Glutamatergic neuron (in vitro differentiated cells): ENCODE measurements at regions not wholly inside any gene's neighbourhood (a gene's known extent, or its start where the extent isn't known, plus 50 kb on each side); places are given as distances from the start of the nearest gene placed in this dataset.

Experiments
- DNase-seq: peaks from one replicate; pipeline ENCODE4 v3.0.0; 2022
- H3K27ac Mint-ChIP-seq: one replicate; pipeline ENCODE4 v1.8.0; 2020; ENCODE audit warnings: mild to moderate bottlenecking, mixed read lengths, inconsistent platforms; ENCODE audit not compliant: unreplicated experiment
- H3K27me3 Mint-ChIP-seq: one replicate; pipeline ENCODE4 v1.8.0; 2020; ENCODE audit warnings: mild to moderate bottlenecking, moderate library complexity, mixed read lengths, inconsistent platforms; ENCODE audit not compliant: unreplicated experiment
- H3K36me3 Mint-ChIP-seq: one replicate; pipeline ENCODE4 v1.8.0; 2020; ENCODE audit warnings: mild to moderate bottlenecking, mixed read lengths, inconsistent platforms; ENCODE audit not compliant: unreplicated experiment
- H3K4me1 Mint-ChIP-seq: one replicate; pipeline ENCODE4 v1.8.0; 2020; ENCODE audit warnings: mild to moderate bottlenecking, low read depth, mixed read lengths, inconsistent platforms; ENCODE audit not compliant: unreplicated experiment
- H3K4me3 Mint-ChIP-seq: one replicate; pipeline ENCODE4 v1.8.0; 2020; ENCODE audit warnings: mild to moderate bottlenecking, mixed read lengths, inconsistent platforms; ENCODE audit not compliant: unreplicated experiment
- H3K9me3 Mint-ChIP-seq: one replicate; pipeline ENCODE4 v1.8.0; 2020; ENCODE audit warnings: mild to moderate bottlenecking, moderate library complexity, mixed read lengths, inconsistent platforms; ENCODE audit not compliant: unreplicated experiment
- CTCF ChIP-seq: fragments of 200-600 bp; sonication (generic); IDR thresholded peaks from one replicate; pipeline ENCODE4 v1.5.0; 2021; ENCODE audit not compliant: partially characterized antibody, unreplicated experiment

DNA sequence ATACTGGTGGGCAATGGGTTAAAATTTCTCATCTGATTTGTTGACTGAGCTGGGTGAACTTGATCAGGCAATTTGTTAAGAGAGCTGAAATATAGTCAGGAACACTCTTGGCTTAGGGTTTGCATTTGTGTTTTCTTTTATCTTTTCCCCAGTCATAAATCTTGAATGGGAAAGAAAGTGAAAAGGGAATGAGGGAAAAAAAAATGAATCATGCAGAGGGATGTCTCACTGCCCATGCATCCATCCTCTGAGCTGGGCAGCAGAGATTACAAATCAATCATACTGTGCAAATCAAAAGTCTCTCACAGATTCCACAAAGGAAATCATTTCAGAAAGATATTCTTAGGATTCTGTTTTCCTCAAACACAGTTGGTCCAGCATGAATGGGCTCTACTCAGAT, 174.2 kb upstream of the MPPED2 start:
- Mint-ChIP-seq H3K36me3 (peaks cover 4% of the 10 kb centered on the region), H3K4me3 (no peak overlapping the region), H3K4me1 (no peaks in the 10 kb centered on the region), H3K27me3 (no peaks in the 10 kb centered on the region), H3K9me3 (no peaks in the 10 kb centered on the region), H3K27ac (no peak overlapping the region)
- TF ChIP-seq CTCF = no peak
- no peak for DNase-seq

DNA sequence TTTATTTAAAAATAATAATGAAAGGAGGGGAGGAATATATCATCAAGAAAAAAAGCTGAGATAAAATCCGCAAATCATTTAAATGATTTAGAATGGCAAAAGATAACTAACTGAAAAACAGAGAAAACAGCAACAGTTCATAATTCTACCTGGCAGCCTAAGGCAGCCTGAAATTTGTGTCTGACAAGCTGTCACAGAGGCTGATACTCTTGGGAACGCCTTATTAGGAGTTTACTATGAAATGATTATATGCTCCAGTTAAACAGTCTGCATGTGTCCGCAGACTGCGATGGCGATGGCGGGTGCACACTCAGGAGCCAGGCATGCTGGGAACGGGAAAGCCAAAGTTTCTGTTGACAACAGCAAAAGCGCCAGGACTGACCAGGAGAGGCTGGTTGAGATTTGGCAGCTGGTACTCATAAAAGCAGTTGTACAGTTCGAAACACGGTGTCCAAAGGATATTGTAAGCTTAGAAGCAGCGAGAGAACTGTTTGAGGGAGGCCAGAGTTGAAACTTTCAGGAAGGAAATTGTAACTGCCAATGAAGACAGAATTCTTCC, 172.9 kb upstream of the MPPED2 start:
- Mint-ChIP-seq H3K27me3 (no peaks in the 10 kb centered on the region), H3K4me1 (no peaks in the 10 kb centered on the region), H3K36me3 (peaks cover 4% of the 10 kb centered on the region), H3K27ac (no peak overlapping the region), H3K9me3 (no peaks in the 10 kb centered on the region), H3K4me3 (no peak overlapping the region)
- no peak for DNase-seq
- no peak for TF ChIP-seq CTCF

DNA sequence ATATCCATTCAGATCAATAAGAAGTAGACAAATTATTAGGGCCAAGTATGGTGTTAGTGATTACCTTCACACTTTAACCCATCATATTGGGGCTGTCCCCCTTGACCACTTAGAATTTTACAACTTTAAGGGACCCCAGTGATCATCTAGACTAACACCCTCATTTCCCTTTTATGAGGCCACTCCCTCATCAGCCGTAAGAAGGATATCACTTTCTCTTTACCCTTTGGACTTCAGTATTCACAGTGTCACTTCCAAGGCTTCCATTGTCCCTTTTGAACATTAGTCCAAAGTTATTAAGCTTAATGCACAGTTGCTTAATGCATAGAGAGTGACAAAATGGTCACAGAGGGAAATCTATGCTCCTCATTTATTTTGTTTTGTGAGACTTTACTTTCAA, 172.4 kb upstream of the MPPED2 start:
- no peak overlapping the region for H3K4me3 Mint-ChIP-seq
- DNase-seq = no peak
- no peak overlapping the region for H3K27ac Mint-ChIP-seq
- TF ChIP-seq CTCF = no peak
- peaks cover under 1% of the 10 kb centered on the region for H3K4me1 Mint-ChIP-seq
- no peaks in the 10 kb centered on the region for H3K9me3 Mint-ChIP-seq
- H3K36me3 Mint-ChIP-seq = peaks cover 4% of the 10 kb centered on the region
- H3K27me3 Mint-ChIP-seq = no peaks in the 10 kb centered on the region

- DNase-seq = no peak
- Mint-ChIP-seq H3K36me3 (peaks cover under 1% of the 10 kb centered on the region), H3K9me3 (no peaks in the 10 kb centered on the region), H3K4me3 (no peak overlapping the region), H3K27ac (no peak overlapping the region), H3K4me1 (peaks cover 4% of the 10 kb centered on the region), H3K27me3 (no peaks in the 10 kb centered on the region)
- no peak for TF ChIP-seq CTCF
Measured at GRCh38 chr11:30758012-30758411, 171.9 kb upstream of the MPPED2 start.

GRCh38 chr11:30753994-30754393, 167.8 kb upstream of the MPPED2 start:
- H3K4me3 Mint-ChIP-seq = no peak overlapping the region
- H3K4me1 Mint-ChIP-seq = peaks cover 4% of the 10 kb centered on the region
- DNase-seq = no peak
- H3K27me3 Mint-ChIP-seq = peaks cover 2% of the 10 kb centered on the region
- no peaks in the 10 kb centered on the region for H3K36me3 Mint-ChIP-seq
- H3K9me3 Mint-ChIP-seq = no peaks in the 10 kb centered on the region
- H3K27ac Mint-ChIP-seq = no peak overlapping the region
- TF ChIP-seq CTCF = no peak
